H9 (cell line): ENCODE measurements at regions not wholly inside any gene's neighbourhood (a gene's known extent, or its start where the extent isn't known, plus 50 kb on each side); places are given as distances from the start of the nearest gene placed in this dataset.

ENCODE experiments used
- DNase-seq: peaks from one replicate; pipeline ENCODE4 v3.0.0-alpha.2; 2017
- H2AFZ ChIP-seq: one replicate; pipeline ENCODE4 v1.6.1; 2013; ENCODE audit warnings: mild to moderate bottlenecking, low read length, control low read depth, moderate library complexity
- H2AK5ac ChIP-seq: 2 replicates; pipeline ENCODE4 v1.6.1; 2013; ENCODE audit warnings: low read length, control low read depth, mixed read lengths; ENCODE audit not compliant: insufficient read length
- H2BK120ac ChIP-seq: one replicate; pipeline ENCODE4 v1.6.1; 2013; ENCODE audit warnings: low read depth, mild to moderate bottlenecking, low read length, control low read depth, inconsistent platforms; ENCODE audit not compliant: poor library complexity, severe bottlenecking
- H2BK12ac ChIP-seq: 2 replicates; pipeline ENCODE4 v1.6.1; 2013; ENCODE audit warnings: low read length, control low read depth, mixed read lengths, low read depth; ENCODE audit not compliant: insufficient read length
- H2BK15ac ChIP-seq: 2 replicates; pipeline ENCODE4 v1.6.1; 2013; ENCODE audit warnings: low read depth, low read length, control low read depth
- H2BK20ac ChIP-seq: one replicate; pipeline ENCODE4 v1.6.1; 2013; ENCODE audit warnings: low read depth, mild to moderate bottlenecking, low read length, control low read depth, inconsistent platforms; ENCODE audit not compliant: poor library complexity, severe bottlenecking
- H2BK5ac ChIP-seq: 2 replicates; pipeline ENCODE4 v1.6.1; 2013; ENCODE audit warnings: low read length, control low read depth, mixed read lengths; ENCODE audit not compliant: insufficient read length
- H3K14ac ChIP-seq: 2 replicates; pipeline ENCODE4 v1.6.1; 2013; ENCODE audit warnings: low read length, control low read depth; ENCODE audit not compliant: insufficient read depth
- H3K18ac ChIP-seq: 2 replicates; pipeline ENCODE4 v1.6.1; 2013; ENCODE audit warnings: low read depth, mild to moderate bottlenecking, mixed read lengths, low read length, control low read depth; ENCODE audit not compliant: insufficient read length
- H3K23ac ChIP-seq: 2 replicates; pipeline ENCODE4 v1.6.1; 2013; ENCODE audit warnings: low read length, control low read depth, mixed read lengths, low read depth; ENCODE audit not compliant: insufficient read length
- H3K23me2 ChIP-seq: 2 replicates; pipeline ENCODE4 v1.6.1; 2013; ENCODE audit warnings: low read depth, mild to moderate bottlenecking, mixed read lengths, low read length, control low read depth; ENCODE audit not compliant: insufficient read length, poor library complexity, severe bottlenecking
- H3K27ac ChIP-seq: 2 replicates; pipeline ENCODE4 v1.5.1; 2013; ENCODE audit warnings: low read length, control low read depth, mixed read lengths, low read depth; ENCODE audit not compliant: insufficient read length
- H3K27me3 ChIP-seq: 2 replicates; pipeline ENCODE4 v1.6.1; 2013; ENCODE audit warnings: low read length, control low read depth, inconsistent platforms; ENCODE audit not compliant: insufficient read depth
- H3K4ac ChIP-seq: 2 replicates; pipeline ENCODE4 v1.6.1; 2013; ENCODE audit warnings: low read depth, mild to moderate bottlenecking, control low read depth, inconsistent platforms, low read length, moderate library complexity
- H3K4me1 ChIP-seq: 2 replicates; pipeline ENCODE4 v1.6.1; 2013; ENCODE audit warnings: low read length, control low read depth, inconsistent platforms; ENCODE audit not compliant: insufficient read depth
- H3K4me2 ChIP-seq: 2 replicates; pipeline ENCODE4 v1.6.1; 2013; ENCODE audit warnings: low read length, control low read depth, mixed read lengths; ENCODE audit not compliant: insufficient read length, insufficient read depth
- H3K56ac ChIP-seq: 2 replicates; pipeline ENCODE4 v1.6.1; 2013; ENCODE audit warnings: low read depth, mild to moderate bottlenecking, mixed read lengths, low read length, control low read depth; ENCODE audit not compliant: insufficient read length
- H3K79me1 ChIP-seq: 2 replicates; pipeline ENCODE4 v1.6.1; 2013; ENCODE audit warnings: low read depth, mild to moderate bottlenecking, moderate library complexity, low read length, control low read depth, inconsistent platforms; ENCODE audit not compliant: insufficient read depth, poor library complexity, severe bottlenecking
- H3K79me2 ChIP-seq: 2 replicates; pipeline ENCODE4 v1.6.1; 2013; ENCODE audit warnings: low read length, control low read depth, inconsistent platforms; ENCODE audit not compliant: insufficient read depth
- H3K9ac ChIP-seq: 2 replicates; pipeline ENCODE4 v1.6.1; 2013; ENCODE audit warnings: low read length, control low read depth, mixed read lengths; ENCODE audit not compliant: insufficient read length; ENCODE audit errors: extremely low read depth
- H3K9me3 ChIP-seq: one replicate; pipeline ENCODE4 v1.6.1; 2013; ENCODE audit warnings: low read depth, low read length, inconsistent platforms; ENCODE audit not compliant: control insufficient read depth
- H3T11ph ChIP-seq: one replicate; pipeline ENCODE4 v1.6.1; 2013; ENCODE audit warnings: mild to moderate bottlenecking, low read length, control low read depth, inconsistent platforms
- H4K20me1 ChIP-seq: one replicate; pipeline ENCODE4 v1.6.1; 2013; ENCODE audit not compliant: control insufficient read depth, insufficient read length, insufficient read depth
- H4K5ac ChIP-seq: 2 replicates; pipeline ENCODE4 v1.6.1; 2013; ENCODE audit warnings: low read depth, mild to moderate bottlenecking, mixed read lengths, low read length, control low read depth; ENCODE audit not compliant: insufficient read length
- H4K8ac ChIP-seq: replicated peaks from 2 replicates; pipeline ENCODE4 v1.6.1; 2013; ENCODE audit warnings: low read length, control low read depth, mixed read lengths, low read depth; ENCODE audit not compliant: insufficient read length
- H4K91ac ChIP-seq: 2 replicates; pipeline ENCODE4 v1.6.1; 2013; ENCODE audit warnings: low read depth, mild to moderate bottlenecking, moderate library complexity, mixed read lengths, low read length, control low read depth; ENCODE audit not compliant: insufficient read length
- H3K27ac Mint-ChIP-seq, 3 experiments: 2 replicates in 2 of 3; 3 replicates in 1 of 3; pipeline ENCODE4 v1.8.0; 2020 to 2021; ENCODE audit warnings: mixed read lengths in 3 of 3, mild to moderate bottlenecking in 1 of 3, moderate library complexity in 1 of 3
- H3K27me3 Mint-ChIP-seq: 2 replicates; pipeline ENCODE4 v1.8.0; 2021; ENCODE audit warnings: low read depth, mild to moderate bottlenecking, moderate library complexity, mixed read lengths
- H3K36me3 Mint-ChIP-seq, 3 experiments: 2 replicates in 2 of 3; 3 replicates in 1 of 3; pipeline ENCODE4 v1.8.0; 2020 to 2021; ENCODE audit warnings: low read depth in 3 of 3, mixed read lengths in 3 of 3; ENCODE audit not compliant: insufficient read depth in 1 of 3
- H3K4me1 Mint-ChIP-seq, 2 experiments: 2 replicates each; pipeline ENCODE4 v1.8.0; 2020; ENCODE audit warnings: mixed read lengths in 2 of 2
- H3K4me3 Mint-ChIP-seq, 2 experiments: 2 replicates in 1 of 2; 3 replicates in 1 of 2; pipeline ENCODE4 v1.8.0; 2020 to 2021; ENCODE audit warnings: mild to moderate bottlenecking in 2 of 2, mixed read lengths in 2 of 2, moderate library complexity in 1 of 2
- H3K9me3 Mint-ChIP-seq, 2 experiments: 2 replicates in 1 of 2; 3 replicates in 1 of 2; pipeline ENCODE4 v1.8.0; 2020; ENCODE audit warnings: mild to moderate bottlenecking in 2 of 2, mixed read lengths in 2 of 2, moderate library complexity in 1 of 2
- CTCF ChIP-seq: fragments of 200-600 bp; sonication (generic); conservative IDR thresholded peaks from 3 replicates; pipeline ENCODE4 v1.8.0; 2021; ENCODE audit warnings: antibody characterized with exemption, mild to moderate bottlenecking
- WGBS: extraction: QIAGEN DNeasy Blood & Tissue Kit; methylation state at CpG from one replicate; pipeline ENCODE4 v1.1.7; 2013; ENCODE audit warnings: missing lambda C conversion rate, low lambda C conversion rate, mixed read lengths; ENCODE audit not compliant: insufficient read length; ENCODE audit errors: extremely low coverage; 5-methylcytosine and 5-hydroxymethylcytosine counted together

- no peaks in the 10 kb centered on the region for H3K4me1 Mint-ChIP-seq
- no peak overlapping the region for H3K4me3 Mint-ChIP-seq
- Histone ChIP-seq H3K4me1 (no peaks in the 10 kb centered on the region; the same call in 1 of the 2 replicates), H3K9me3 (no peaks in the 10 kb centered on the region), H4K20me1 (no peaks in the 10 kb centered on the region), H3K4ac (no peak overlapping the region), H3K14ac (no peak overlapping the region), H3K56ac (no peak overlapping the region), H2AFZ (no peak overlapping the region), H3K27ac (no peak overlapping the region), H4K91ac (no peak overlapping the region), H3K23me2 (no peaks in the 10 kb centered on the region), H3K9ac (no peak overlapping the region), H4K5ac (no peak overlapping the region), H3K18ac (no peak overlapping the region), H2BK5ac (no peak overlapping the region), H2BK20ac (no peak overlapping the region), H3K27me3 (no peaks in the 10 kb centered on the region), H2AK5ac (no peak overlapping the region), H3K79me2 (no peaks in the 10 kb centered on the region), H3K79me1 (no peaks in the 10 kb centered on the region), H3T11ph (no peak overlapping the region), H2BK120ac (no peak overlapping the region), H3K4me2 (no peak overlapping the region), H4K8ac (no peak overlapping the region), H2BK12ac (no peak overlapping the region), H2BK15ac (no peak overlapping the region), H3K23ac (no peak overlapping the region)
- DNase-seq, result no peak
- peaks cover 0 to 4% of the 10 kb centered on the region in 2 experiments; a peak in 2 of 5 replicates for H3K9me3 Mint-ChIP-seq
- no peak for TF ChIP-seq CTCF
- WGBS, result no CpG with 5 or more reads among the region's 1 CpG
- no peak overlapping the region for H3K27ac Mint-ChIP-seq
- peaks cover 0 to 5% (median 0%) of the 10 kb centered on the region in 3 experiments; a peak in 2 of 7 replicates for H3K36me3 Mint-ChIP-seq
- H3K27me3 Mint-ChIP-seq, result no peaks in the 10 kb centered on the region; the same call in 1 of the 2 replicates
Measured at GRCh38 chr6:148681666-148682065, 65.2 kb upstream of the UST start.
